ENCODE measurements at regions not wholly inside any gene's neighbourhood (a gene's known extent, or its start where the extent isn't known, plus 50 kb on each side); places are given as distances from the start of the nearest gene placed in this dataset.

DNA sequence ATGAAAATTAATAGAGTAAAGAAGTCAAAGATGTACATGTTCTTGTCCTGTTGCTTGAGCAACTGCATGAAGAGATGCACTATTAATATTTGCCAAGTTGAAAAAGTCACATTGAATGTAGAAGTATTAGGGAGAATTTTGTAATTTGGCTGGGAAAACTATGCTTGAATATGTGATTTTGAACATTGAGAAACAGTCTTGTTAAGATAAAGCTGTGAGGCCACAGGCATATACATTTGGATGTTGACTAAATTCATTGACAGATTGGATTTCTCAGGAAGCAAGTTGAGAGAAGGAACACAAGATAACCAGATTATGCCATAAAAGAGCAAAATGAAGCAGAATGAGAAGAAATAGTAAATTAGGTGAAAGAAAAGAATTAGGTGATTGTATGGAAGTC is 1777.5 kb upstream of the PCDH7 start:
- ATAC-seq (no peak), FAIRE-seq (no peak), DNase-seq (no peak)
- TF ChIP-seq, protein P1, sequence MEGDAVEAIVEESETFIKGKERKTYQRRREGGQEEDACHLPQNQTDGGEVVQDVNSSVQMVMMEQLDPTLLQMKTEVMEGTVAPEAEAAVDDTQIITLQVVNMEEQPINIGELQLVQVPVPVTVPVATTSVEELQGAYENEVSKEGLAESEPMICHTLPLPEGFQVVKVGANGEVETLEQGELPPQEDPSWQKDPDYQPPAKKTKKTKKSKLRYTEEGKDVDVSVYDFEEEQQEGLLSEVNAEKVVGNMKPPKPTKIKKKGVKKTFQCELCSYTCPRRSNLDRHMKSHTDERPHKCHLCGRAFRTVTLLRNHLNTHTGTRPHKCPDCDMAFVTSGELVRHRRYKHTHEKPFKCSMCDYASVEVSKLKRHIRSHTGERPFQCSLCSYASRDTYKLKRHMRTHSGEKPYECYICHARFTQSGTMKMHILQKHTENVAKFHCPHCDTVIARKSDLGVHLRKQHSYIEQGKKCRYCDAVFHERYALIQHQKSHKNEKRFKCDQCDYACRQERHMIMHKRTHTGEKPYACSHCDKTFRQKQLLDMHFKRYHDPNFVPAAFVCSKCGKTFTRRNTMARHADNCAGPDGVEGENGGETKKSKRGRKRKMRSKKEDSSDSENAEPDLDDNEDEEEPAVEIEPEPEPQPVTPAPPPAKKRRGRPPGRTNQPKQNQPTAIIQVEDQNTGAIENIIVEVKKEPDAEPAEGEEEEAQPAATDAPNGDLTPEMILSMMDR (IDR thresholded peaks at IDR 0.05), result no peak
- Histone ChIP-seq H3K27ac (no peak overlapping the region), H3K4me1 (no peaks in the 10 kb centered on the region), H3K27me3 (no peaks in the 10 kb centered on the region), H3K9me3 (no peaks in the 10 kb centered on the region), H3K4me3 (no peak overlapping the region), H3K36me3 (no peaks in the 10 kb centered on the region)
- intact Hi-C loops (cut with DNase I), result no loop called here

GRCh38 chr4:28947374-28947773 is 1772.8 kb upstream of the PCDH7 start:
- 45 to 46% methylated on average over 1 of the region's 1 CpG for WGBS, 2 donors
- TF ChIP-seq, protein P1 (IDR thresholded peaks at IDR 0.05), result no peak
- DNase-seq, result no peak
- Histone ChIP-seq H3K4me1 (no peaks in the 10 kb centered on the region), H3K27ac (no peak overlapping the region), H3K9me3 (no peaks in the 10 kb centered on the region), H3K27me3 (no peaks in the 10 kb centered on the region), H3K4me3 (no peak overlapping the region), H3K36me3 (no peaks in the 10 kb centered on the region)
- no peak for FAIRE-seq
- intact Hi-C loops (cut with DNase I), result no loop called here
- ATAC-seq, result no peak

- H3K4me3 ChIP-seq, result no peak overlapping the region
- ATAC-seq (no peak), FAIRE-seq (no peak), DNase-seq (no peak)
- no peaks in the 10 kb centered on the region for H3K36me3 ChIP-seq
- TF ChIP-seq, protein P1 (IDR thresholded peaks at IDR 0.05), result no peak
- intact Hi-C loops (cut with DNase I), result no loop called here
- no peak overlapping the region for H3K27ac ChIP-seq
- H3K4me1 ChIP-seq, result no peaks in the 10 kb centered on the region
- no peaks in the 10 kb centered on the region for H3K9me3 ChIP-seq
- WGBS, 2 donors, result 40 to 46% methylated on average over 2 of the region's 2 CpGs
- no peaks in the 10 kb centered on the region for H3K27me3 ChIP-seq
Observed at GRCh38 chr4:28948501-28948900, 1771.7 kb upstream of the PCDH7 start.

GRCh38 chr4:28966982-28967381 is 1753.2 kb upstream of the PCDH7 start:
- H3K27ac ChIP-seq, result no peak overlapping the region
- DNase-seq (no peak), ATAC-seq (no peak), FAIRE-seq (no peak)
- no peaks in the 10 kb centered on the region for H3K27me3 ChIP-seq
- intact Hi-C loops (cut with DNase I), result no loop called here
- no peaks in the 10 kb centered on the region for H3K36me3 ChIP-seq
- H3K9me3 ChIP-seq, result no peaks in the 10 kb centered on the region
- TF ChIP-seq, protein P1 (IDR thresholded peaks at IDR 0.05), result no peak
- H3K4me3 ChIP-seq, result no peak overlapping the region
- WGBS, 2 donors, result 48 to 50% methylated on average over 4 of the region's 4 CpGs
- H3K4me1 ChIP-seq, result no peaks in the 10 kb centered on the region

GRCh38 chr4:28973587-28974350 is 1746.4 kb upstream of the PCDH7 start:
- no peaks in the 10 kb centered on the region for H3K9me3 ChIP-seq
- no peaks in the 10 kb centered on the region for H3K36me3 ChIP-seq
- no peak for ATAC-seq
- no peak overlapping the region for H3K27ac ChIP-seq
- no peaks in the 10 kb centered on the region for H3K27me3 ChIP-seq
- intact Hi-C loops (cut with DNase I), result no loop called here
- H3K4me1 ChIP-seq, result no peaks in the 10 kb centered on the region
- TF ChIP-seq, protein P1 (IDR thresholded peaks at IDR 0.05), result no peak
- DNase-seq, result no peak
- 38 to 40% methylated on average over 3 of the region's 3 CpGs for WGBS, 2 donors
- H3K4me3 ChIP-seq, result no peak overlapping the region
- FAIRE-seq, result no peak
